NCI-H510A (cell line): ENCODE measurements at regions not wholly inside any gene's neighbourhood (a gene's known extent, or its start where the extent isn't known, plus 50 kb on each side); places are given as distances from the start of the nearest gene placed in this dataset.

Source experiments
- DNase-seq: peaks from one replicate; lab custom pipeline; 2025; lab: John Stamatoyannopoulos, UW

DNA sequence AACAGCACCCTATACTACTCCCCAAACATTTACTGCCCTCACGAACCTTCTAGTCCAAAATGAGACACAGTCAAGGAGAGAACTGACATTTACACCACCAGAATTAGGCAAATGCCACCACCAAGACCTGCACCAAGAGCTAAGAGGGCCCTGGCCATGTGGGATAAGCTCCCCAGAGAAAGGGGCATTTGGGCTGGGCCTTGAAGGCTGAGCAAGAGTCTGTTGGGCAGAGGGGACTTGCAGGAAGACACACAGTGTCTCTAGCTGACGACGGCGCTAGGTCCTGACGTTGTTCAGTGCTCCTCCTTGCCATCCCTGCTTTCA, 326.4 kb upstream of the ZMIZ1 start:
- no peak for DNase-seq

DNA sequence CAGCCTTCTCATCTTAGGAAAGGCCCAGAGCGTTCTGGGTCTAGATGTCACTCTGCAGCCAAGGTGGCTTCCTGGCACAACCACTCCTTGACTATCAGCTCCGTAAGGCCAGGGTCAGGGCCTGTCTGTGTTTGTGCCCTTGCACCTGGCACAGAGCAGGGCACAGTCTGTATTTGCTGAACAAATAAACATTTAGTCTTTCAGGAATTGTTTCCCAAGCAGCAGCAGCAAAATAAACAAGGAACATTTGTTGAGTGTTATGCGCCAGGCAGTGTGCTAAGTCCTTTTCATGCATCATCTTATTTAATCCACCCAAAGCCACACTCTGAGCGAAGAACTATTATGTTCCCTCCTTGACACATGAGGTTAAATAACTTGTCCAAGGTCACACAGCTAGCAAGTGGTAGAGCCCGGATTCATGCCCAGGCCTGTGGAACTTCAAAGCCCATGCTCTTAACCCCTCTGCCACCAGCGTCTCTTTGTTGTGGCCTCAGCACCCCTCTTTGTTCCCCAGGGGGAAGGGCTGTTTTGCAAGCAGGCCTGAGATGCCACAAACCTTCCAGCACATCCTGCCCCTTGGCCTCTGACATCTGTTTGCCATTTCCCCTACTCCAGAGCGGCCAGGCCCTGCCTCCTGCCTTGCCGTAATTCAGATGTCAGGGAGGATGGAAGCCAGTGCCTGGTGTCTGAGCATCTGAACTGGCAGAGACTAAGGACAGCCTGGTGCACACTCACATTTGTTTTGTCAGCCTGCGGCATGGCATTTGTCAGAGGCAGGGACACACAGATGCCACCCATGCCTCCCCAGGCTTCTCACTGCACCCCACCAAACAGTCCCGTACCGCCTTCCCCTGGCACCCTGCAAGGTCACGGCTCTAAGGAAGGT, 325.8 kb upstream of the ZMIZ1 start:
- DNase-seq, result peak; percentile 35

DNA sequence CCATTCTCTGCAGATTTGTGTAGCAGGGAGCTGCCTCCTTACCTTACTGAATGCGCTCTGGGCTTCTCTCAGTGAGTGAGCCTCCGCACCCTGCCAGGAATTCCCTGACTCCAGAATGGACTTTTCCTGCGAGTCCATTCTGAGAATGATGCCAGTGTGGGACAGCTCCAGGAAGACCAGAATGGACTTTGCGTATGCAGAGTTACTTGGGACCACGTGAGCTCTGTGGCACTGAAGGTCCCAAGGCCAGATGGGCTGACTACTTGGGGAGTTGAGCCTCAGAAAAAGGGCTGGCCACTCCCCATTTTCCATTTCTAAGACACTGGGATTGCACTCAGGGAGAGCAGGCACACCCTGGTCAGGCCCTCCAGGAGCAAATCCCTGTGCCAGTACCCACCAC, 324.7 kb upstream of the ZMIZ1 start:
- DNase-seq, result no peak

DNA sequence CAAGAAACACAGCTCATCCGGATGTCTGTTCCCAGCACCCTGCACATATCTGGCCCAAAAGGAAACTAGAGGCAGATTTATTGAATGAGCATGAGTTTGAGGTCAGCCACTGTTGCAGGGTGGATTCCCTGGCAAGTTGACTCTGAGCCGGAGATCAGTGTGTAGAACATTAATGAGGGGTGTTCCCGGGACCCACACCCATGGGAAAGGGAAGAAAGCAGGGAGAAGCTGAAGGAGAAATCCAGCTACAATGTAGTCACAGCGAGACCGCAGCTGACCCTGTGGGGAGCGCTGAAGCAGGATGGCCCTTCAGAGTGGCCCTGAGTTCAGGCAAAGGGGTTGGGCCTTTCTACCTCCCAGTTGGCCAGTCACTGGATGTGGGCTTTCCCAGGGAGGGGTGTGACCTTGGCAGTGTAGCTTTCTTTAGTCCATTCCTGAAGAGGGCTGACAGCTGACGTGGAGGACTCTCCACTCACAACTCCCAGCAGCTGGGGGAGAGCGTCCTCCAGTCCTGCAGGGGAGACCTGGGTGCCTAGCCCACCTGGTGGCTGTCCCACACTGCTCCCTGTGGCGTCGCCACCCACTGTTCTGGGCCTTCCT, 324.2 kb upstream of the ZMIZ1 start:
- no peak for DNase-seq

DNA sequence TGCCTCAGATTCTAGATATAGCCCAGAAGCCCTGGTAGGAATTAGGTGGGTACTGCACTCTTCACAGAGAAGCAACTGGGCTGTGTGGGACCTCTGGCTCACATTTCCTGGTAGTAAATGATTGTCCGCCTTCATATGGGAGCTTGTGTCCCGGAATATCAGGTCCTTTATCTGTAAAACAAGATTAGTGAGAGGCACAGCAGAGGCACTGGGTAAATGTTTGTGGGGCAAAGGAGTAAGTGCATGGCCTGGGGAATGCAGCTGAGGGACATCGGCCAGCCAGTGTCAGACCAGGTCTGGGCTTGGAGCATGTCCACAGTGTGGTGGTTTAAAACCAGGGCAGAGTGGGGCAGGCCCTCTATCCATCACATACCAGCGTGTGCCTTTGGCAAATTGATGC, 323.3 kb upstream of the ZMIZ1 start:
- DNase-seq, result no peak

DNA sequence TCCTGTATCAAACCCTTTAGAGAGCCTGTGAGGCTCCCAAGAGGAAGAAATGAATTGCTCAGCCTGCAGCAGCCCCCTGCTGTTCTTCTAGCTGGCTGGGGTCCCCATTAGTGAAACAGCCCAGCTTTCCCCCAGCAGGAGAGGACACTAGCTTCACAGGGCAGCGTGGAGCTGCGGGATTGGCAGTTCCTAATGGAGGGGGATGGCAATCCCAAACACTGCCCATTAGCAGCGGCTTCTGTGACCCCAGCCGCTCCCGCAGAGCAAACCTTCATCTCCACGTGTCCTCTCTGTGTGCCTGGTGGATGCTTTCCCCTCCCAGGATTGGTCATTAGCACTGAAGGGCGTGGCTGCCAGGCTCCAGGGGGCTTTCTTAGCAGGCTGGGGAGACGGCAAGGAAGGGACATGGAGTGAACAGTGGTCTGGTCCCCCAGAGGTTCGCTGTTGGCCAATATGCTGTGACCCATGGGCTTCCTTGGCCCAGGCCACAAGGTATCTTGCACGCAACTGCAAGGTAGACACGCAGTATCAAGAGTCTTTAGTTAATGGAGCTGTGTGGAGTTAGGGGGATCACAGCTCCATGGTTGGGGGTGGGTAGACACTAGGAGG, 322.5 kb upstream of the ZMIZ1 start:
- DNase-seq, result no peak

DNA sequence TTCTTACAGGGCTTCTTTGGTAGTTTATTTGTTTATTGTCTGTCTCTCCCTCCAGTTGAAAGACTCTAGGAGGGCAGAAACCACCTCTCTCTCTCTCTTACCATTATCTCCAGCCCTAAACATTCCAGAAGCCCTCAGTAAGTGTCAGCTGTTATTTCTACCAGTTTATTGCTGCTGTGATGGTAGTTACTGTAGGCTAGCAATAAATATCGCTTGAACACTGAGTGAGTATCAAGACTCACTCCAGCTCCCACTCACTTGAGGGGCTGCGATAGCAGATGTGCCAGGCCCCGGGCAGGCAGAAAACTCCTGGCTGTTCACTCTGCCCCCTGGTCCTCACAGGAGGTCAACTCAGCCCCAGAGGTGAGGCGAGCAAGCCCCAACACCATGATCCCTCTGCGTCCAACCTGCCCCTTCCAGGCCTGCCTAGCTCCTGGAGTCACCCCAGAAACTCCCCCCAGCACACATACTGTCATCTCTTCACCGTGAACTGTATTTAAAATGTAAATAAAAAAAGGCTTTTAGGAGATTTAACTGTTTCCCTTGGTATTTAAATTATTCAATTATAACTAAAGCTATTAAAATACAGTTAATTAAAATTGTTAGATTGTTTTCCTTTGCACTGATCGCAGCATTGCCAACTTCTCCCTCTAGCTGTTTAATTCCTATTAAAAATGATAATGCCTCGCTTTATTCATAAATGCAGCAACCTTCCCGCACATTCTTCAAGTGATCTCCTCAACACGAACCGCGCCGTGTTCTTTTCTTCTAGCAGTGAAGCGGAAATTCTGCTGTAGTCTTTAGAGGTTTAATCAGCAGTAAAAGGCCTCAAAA, 321.1 kb upstream of the ZMIZ1 start:
- no peak for DNase-seq

DNA sequence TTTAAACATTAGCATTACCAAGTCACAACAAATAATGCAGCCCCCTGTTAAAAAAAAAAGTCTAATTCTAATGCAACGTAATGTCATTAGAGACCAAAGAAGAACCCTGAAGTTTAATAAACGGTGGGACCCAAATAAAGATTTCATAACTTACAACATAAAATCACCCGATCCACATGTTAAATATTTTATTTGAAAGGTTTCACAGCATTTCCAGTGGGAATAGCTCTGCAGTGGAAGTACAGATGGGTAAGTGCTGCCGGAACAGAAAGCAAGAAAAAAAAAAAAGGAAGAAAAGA, 320.6 kb upstream of the ZMIZ1 start:
- no peak for DNase-seq

DNA sequence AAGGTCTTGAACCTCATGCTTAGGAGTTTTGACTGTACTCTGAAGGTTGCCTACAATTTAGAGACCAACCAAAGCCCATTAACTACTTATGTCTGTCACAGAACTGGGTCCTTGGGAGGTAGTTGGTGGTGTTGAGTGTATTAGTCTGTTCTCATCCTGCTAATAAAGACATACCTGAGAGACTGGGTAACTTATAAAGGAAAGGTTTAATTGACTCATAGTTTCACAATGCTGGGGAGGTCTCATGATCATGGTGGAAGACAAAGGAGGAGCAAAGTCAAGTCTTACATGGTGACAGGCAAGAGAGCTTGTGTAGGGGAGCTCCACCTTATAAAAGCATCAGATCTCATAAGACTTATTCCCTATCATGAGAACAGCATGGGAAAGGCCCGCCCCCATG, 319.6 kb upstream of the ZMIZ1 start:
- no peak for DNase-seq

DNA sequence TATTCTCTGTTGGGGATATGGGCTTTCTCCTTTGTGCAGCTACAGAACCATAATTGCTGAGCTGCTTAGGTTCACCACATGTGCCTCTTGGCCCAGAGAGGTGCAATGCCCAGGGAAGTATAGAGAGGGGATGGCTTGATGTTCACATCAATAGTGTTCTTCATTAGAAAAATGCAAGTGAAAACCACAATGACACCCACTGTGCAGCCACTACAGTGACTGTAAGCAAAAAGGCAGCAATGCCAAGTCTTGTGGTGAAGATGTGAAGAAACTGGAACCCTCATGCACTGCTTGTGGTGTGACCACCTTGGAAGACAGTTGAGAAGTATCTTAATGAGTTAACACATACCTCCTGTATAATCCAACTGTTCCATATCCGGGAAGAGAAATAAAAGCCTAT, 318.9 kb upstream of the ZMIZ1 start:
- no peak for DNase-seq

DNA sequence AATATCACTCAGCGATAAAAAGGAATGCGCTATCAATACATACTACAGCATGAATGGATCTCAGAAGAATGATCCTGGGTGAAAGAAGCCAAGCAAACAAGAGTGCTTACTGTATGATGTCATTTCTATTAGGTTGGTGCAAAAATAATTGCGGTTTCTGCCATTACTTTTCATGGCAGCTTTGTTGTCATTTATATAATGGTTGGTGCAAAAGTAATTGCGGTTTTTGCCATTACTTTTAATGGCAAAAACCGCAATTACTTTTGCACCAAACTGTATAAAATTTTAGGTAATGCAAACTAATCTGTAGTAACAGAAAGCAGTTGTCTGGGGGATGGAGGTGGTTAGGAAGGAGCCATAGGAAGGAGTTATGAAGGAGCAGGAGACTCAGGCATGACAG, 318.3 kb upstream of the ZMIZ1 start:
- DNase-seq, result no peak

DNA sequence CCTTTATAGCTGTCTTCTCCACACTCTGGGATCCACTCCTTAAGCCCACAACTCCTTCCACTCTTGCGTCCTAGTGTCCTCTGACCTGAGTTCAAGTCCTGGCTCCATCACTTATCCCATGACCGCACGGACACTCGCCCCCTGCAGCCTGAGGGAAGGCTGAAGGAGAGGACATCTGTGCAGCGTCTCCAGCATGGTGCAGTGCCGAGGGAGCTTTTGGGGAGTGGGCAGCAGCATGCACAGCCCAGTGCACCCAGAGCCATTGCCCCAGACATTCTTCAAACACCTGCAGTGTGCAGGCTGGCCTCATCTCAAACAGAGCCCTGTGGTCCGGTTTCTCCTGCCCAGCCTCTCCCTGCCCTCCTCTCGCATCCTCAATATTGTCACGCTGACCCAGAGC, 317.1 kb upstream of the ZMIZ1 start:
- no peak for DNase-seq

DNA sequence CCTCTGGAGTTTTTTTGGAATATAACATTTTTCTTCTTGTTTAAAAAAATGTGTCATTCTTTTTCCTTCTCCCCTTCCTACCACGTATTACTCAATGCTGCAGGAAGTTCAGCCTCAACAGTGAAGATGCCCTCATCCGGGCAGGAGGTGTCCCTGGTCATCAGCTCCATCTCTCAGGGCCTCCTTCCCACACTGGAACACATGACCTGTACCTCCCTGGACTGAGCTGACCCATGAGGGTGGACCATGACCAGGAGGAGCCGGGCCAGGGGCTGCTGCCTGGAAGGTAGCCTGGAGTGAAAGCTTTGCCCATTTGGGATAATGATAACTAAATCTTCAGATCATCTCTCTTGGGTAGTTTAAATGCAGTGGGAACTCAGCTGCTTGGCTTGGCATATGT, 316.5 kb upstream of the ZMIZ1 start:
- DNase-seq, result no peak

DNA sequence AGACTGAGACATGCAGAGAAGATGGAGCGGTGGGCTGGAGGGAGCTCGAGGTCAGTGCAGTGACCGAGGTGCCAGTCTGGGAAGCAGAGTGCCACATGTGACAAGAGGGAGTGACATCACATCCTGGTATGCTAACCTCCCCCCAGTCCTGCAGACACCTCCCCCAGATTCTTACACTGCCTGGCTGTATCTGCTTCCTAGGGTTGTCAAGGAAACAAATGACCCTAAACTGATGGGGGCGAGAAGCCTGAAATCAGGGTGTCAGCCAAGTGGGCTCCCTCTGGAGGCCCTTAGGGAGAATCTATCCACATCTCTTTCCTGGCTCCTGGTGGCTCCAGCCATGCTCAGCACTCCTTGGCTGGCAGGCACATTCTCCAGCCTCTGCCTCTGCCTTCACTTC, 316.1 kb upstream of the ZMIZ1 start:
- no peak for DNase-seq

DNA sequence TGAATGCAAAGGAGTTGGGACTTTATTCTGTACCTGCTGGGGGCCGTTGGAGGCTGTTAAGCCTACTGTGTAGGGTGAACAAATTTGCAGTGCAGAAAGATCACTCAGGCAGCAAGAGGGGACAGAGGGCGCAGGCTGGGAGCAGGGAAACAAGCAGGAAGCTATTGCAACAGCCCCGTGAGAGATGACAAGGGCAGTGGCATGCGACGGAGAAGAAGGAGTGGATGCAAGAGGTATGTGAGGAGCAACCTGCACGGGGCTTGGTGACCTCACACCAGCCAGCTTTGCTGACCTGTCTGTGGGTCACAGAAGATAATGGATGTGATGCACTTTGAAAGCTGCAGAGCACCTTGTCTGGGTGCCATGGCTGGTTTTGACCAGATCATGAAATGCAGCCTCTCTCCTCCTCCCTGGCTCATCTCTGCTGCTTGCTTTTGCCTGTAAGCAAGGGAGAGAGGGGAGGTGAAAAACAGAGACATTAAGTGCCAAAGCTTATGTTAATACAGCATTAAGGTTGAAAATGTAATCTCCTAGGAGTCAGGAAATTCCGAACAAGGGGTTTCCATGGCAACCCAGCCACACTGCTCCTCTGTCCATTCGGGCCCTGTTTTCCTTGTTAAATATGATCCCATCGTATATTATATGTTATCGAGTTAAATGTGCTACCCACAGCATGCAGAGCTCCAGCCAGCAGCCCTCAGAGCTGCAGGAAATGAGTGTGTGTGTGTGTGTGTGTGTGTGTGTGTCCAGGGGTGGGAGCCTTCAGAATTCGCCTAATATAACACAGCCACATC, 314.3 kb upstream of the ZMIZ1 start:
- DNase-seq, result no peak

DNA sequence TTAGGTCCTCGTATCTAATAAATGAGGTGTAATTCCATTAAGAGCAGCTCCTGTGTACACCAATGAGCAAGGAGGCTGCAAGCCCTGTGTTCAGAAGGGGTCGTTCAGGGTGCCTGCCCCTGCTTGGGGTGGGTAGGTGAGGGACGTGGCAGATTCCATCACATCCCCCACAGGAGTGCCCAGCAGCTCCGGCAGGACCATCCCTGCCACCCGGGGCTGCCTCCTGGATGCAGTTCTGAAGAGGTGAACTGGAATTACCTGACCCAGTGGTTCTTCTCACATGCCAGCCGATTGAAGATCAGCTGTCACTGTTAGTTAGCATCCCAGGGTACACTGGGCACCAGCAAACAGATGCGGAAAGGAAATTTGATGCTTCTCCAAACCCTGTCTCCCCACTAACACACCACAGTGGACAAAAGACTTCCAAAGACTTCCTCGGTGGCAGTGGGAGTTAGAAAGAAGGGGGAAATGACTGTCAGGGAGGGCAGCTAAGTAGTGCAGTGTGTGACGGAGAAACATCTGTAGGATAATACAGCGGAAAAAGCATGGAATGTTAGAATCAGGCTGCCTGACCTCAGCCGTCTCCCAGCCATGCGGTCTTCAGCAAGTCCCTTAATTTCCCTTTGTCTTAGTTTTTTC, 313.6 kb upstream of the ZMIZ1 start:
- DNase-seq, result no peak

DNA sequence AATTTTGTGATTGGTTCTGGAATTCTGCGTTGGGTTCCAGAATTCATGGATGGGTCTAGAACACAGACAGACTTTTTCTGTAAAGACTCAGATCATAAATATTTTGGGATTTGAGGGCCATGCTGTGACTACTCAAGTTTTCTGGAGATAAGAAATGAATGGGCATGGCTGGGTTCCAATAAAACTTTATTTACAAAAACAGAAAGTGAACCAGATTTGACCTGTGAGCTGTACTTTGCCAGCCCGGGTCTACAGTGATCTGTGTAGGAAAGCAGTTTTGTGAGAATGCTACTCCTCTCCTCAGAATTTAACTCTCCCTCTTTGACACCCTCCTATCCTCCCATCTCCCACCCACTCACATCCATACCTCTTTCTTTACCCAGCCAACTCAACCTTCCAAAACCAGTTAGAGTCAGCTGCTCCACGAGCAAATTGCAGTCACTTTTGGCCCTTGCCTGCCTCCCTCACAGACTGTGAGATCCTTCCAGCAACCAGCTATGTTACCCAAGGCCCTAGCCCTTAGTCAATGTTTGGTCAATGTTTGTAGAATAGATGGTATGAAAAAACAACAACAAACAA, 312.8 kb upstream of the ZMIZ1 start:
- no peak for DNase-seq

DNA sequence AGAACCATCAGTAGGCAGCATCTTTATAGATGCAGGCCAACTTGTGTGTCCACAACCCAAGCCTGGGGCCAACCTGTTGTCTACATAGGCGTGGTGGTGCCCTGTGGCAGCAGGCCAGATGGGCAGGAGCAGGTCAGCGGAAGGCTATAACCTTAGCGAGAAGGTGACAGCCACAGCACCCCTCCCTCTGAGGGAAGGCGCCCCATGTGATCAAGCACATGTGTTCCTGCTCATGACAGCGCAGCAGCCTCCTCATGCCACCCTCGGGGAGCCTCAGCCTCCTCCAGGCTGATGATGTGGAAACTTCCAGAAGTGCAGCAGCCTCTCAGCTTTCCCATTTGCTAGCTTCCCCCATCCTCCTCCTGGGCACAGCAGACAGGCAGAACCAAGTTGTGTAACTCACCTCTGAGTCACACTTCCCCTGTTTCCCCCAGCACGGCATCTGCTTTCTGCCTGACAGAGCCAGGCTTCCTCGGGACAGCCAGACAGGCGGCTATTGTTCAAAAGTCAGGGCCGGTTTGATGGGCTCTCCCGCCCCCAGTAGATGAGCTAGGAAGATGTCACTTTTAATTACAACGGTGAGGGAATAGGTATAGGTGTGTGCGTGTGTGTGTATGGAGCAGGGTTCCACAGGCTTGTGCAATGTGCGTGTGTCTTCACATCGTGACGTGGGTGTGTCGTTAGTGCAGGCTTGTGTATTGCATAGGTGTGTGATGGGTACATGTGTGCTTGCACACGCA, 312.0 kb upstream of the ZMIZ1 start:
- no peak for DNase-seq

DNA sequence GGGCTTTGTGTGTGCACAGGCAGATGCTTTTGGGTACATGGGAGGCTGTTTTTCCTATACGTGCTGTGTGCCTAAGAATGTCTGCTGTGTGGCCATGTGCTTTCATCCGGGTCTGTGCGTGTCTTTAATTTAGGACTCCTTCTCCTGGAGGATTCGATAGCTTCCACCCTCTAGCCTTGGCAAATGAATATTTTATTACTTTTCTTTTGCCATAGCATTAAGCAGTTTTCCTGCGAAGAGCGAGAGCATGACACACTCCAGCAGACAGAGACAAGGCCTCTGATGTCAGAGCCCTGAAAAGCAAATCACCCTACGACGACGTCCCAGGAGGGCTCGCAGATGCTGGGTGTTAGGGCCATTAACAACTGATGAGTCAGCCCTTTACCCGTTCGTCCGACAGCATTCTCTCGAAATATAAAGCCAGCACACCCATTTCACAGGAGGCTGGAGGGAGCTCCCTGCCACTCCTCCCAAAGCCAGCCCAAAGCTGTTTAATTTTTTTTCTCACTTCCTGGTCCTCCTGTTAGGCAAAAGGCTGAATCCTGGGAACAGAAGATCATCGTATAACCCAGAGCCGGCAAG, 311.3 kb upstream of the ZMIZ1 start:
- no peak for DNase-seq

DNA sequence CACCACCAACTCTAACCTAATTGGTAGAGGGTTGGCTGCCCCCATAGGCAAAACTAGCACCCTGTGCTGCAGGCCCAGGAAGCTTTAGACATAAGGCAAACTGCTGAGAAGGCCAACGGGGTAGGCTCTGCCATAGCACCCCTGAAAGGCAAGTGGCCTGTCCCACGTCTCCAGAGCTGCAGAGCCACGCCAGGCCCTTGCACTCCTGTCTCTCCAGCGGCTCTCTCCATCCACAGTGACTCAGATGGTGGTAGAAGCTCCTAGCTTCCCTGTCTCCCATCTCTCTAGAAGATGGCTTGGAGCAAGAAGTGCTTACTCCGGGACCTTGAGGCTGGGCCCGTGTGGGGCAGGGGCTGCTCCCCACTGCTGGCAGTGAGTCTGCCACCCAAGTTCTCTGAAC, 310.6 kb upstream of the ZMIZ1 start:
- DNase-seq, result no peak
